AG09319 (cell line): ENCODE measurements at regions not wholly inside any gene's neighbourhood (a gene's known extent, or its start where the extent isn't known, plus 50 kb on each side); places are given as distances from the start of the nearest gene placed in this dataset.

ENCODE experiments used
- DNase-seq: peaks from one replicate; pipeline ENCODE4 v3.0.0-alpha.2; 2010; ENCODE audit warnings: low read depth; ENCODE audit errors: extremely low read depth
- TF ChIP-seq, protein P1 (sequence below): IDR thresholded peaks from 2 replicates; pipeline ENCODE4 v1.5.1; 2011; ENCODE audit warnings: low read depth, mild to moderate bottlenecking, inconsistent platforms, low read length, moderate library complexity

DNA sequence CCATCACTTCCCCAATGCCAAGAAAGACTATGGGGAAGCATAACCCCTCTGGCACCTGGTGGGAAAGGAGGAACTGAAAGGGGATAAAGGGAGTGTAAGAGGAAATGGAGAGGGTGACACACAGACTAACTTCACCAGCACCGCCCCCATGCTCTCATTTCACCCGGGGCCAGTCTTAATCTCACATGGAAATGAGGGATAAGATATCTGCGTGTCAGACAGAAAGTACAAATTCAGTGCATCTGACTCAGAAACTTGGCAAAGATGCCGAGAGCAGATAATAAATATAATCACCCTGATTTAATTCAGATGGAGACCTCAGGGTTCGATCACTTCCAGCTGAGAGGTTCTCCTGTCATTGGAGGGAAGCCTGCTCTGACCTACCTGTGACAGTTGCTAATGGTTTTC lies 191.6 kb downstream of the DUSP6 start:
- peak; percentile 59 for DNase-seq
- TF ChIP-seq, protein P1, sequence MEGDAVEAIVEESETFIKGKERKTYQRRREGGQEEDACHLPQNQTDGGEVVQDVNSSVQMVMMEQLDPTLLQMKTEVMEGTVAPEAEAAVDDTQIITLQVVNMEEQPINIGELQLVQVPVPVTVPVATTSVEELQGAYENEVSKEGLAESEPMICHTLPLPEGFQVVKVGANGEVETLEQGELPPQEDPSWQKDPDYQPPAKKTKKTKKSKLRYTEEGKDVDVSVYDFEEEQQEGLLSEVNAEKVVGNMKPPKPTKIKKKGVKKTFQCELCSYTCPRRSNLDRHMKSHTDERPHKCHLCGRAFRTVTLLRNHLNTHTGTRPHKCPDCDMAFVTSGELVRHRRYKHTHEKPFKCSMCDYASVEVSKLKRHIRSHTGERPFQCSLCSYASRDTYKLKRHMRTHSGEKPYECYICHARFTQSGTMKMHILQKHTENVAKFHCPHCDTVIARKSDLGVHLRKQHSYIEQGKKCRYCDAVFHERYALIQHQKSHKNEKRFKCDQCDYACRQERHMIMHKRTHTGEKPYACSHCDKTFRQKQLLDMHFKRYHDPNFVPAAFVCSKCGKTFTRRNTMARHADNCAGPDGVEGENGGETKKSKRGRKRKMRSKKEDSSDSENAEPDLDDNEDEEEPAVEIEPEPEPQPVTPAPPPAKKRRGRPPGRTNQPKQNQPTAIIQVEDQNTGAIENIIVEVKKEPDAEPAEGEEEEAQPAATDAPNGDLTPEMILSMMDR: no peak

DNA sequence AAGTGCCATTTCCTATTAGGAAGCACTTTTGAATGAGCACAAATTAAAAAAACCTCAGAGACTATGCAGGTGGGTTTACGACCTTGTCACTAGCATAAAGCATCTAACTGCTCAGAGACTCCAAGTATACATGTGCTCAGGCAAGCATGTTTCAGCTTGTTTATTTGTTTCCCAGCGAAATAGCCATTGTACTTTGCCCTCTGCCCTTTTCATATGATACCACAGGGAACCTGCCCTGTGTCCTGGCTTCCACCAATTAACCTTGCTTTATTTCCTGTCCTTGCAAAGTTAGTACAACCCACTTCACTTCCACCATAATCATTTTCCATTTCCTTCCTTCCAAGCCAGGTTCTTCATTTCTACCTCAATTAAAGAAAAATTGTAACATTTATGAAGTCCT lies 194.9 kb downstream of the DUSP6 start:
- DNase-seq: no peak
- TF ChIP-seq, protein P1: no peak

DNA sequence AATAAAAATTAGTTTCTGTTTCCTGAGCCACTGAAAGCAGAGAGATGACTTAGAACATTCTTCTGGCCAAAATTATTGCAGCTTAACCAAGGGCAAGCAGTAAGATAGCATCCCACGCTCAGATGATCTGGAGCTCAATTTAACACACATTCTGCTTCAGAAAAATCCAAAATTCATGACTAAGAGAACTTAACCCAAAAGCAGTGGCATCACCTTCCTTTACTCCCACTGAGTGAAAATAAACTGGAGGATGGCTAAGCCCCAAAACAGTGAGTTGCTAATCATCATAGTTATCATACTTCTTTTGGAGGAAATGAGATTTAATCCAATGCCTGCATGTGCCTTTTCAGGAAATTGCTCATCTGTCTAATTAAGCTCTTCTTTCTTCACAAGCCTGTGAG lies 195.4 kb downstream of the DUSP6 start:
- no peak for DNase-seq

DNA sequence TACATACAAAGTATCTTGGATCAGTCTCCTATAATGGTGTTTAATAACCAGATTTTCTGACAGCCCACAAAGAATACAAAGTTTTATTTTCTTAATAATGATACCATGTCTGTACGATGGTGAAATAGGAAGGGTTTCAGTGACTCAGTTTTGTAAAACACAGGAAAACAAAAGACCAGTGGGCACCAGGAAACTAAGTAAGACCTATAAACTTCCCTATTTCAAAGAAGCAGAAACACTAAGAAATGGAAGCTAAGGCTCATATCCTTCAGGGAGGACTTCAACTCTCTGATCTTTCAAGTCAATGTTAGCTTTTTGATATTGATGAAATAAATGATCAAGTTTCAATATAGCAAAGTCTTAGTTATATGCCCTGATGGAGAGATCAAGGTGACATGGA lies 196.0 kb downstream of the DUSP6 start:
- TF ChIP-seq, protein P1: no peak
- DNase-seq: no peak

More for the DNA sequence above, 195.4 kb downstream of the DUSP6 start:
- TF ChIP-seq, protein P1: no peak

DNA sequence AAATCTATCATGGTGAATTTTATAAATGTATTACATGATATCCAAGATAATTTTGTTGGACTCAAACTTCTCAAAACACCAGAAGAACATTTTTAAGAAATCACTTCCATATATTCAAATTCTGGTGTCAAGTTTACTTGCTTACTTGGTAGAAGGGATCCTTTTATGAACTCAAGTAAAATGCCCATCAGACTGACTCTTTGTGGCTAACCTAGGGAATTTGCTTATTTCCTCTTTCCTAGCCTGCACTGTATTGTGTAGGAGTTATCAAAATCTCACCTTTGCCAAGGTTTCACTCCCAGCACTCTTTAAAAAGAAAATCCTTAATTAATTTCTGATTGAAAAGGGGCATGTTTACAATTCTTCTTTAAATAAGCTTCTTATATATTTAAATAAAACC lies 196.5 kb downstream of the DUSP6 start:
- TF ChIP-seq, protein P1: no peak
- no peak for DNase-seq

DNA sequence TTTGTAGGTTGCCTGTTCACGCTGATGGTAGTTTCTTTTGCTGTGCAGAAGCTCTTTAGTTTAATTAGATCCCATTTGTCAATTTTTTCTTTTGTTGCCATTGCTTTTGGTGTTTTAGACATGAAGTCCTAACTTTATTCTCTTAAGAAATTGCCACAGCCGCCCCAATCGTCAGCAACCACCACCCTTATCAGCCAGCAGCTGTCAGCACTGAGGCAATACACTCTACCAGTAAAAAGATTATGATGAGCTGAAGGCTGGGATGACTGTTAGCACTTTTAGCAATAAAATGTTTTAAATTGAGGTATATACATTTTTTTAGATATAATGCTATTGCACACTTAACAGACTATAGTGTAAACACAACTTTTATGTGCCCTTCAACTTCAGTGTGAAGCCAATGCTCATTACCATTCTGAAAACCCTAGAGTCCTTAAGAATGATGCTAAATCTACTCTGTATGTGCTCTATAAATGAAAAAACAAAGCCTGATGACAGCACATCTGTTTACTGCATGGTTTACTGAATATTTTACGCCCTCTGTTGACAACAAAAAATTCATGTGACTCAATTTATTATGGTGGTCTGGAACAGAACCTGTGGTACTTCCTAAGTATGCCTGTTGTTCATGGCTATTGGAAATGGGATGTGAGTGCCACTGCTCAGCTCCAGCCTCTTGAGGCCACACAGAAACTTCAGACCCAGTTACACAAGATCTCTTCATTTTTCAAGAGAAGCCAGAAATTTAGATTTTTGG lies 197.4 kb downstream of the DUSP6 start:
- no peak for DNase-seq
- TF ChIP-seq, protein P1: no peak

DNA sequence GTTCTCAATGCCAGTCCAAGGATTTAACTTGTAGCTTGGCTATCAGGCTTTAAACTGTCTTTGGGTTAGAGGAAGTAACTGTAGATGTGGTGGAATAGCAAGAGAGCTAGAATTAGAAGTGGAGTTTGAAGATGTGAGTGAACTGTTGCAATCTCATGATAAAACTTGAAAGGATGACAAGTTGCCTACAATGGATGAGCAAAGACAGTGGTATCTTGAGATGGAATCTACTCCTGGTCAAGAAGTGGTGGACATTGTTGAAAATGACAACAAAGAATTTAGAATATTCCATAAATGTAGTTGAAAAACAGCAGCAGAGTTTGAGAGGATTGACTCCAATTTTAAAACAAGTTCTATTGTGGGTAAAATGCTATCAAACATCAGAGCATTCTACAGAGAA lies 199.0 kb downstream of the DUSP6 start:
- no peak for DNase-seq
- TF ChIP-seq, protein P1: no peak
